Tibial artery (tissue), 4 donors: ENCODE measurements at regions not wholly inside any gene's neighbourhood (a gene's known extent, or its start where the extent isn't known, plus 50 kb on each side); places are given as distances from the start of the nearest gene placed in this dataset.
"Not testable (repeated sequence)": the region's sequence is repeated elsewhere in the genome, so short reads cannot be mapped to it uniquely, and the experiment has no call there.

Experiments used
- DNase-seq, 2 donors: peaks; one replicate each; pipeline ENCODE4 v3.0.0-alpha.2; 2019
- H3K27ac ChIP-seq, 2 donors: fragments of 200-600 bp; sonication (generic) in 1 of 2; 1 replicate in 1 of 2; 2 replicates in 1 of 2; pipeline ENCODE4 v1.5.1; 2018 to 2019; ENCODE audit warnings: mild to moderate bottlenecking in 1 of 2
- H3K27me3 ChIP-seq, 2 donors: fragments of 200-600 bp; sonication (generic) in 1 of 2; one replicate each; pipeline versions ENCODE4 v1.5.1 to v1.6.0; 2016 to 2019
- H3K36me3 ChIP-seq, 3 donors: fragments of 200-600 bp; sonication (generic) in 2 of 3; one replicate each; pipeline ENCODE4 v1.5.1; 2016 to 2019; ENCODE audit warnings: mild to moderate bottlenecking in 2 of 3
- H3K4me1 ChIP-seq, 4 donors: fragments of 200-600 bp; sonication (generic) in 2 of 4; 1 replicate in 3 of 4; 2 replicates in 1 of 4; pipeline ENCODE4 v1.5.1; 2016 to 2019
- H3K4me3 ChIP-seq, 2 donors: fragments of 200-600 bp; sonication (generic) in 1 of 2; 1 replicate in 1 of 2; 2 replicates in 1 of 2; pipeline ENCODE4 v1.5.1; 2018 to 2019; ENCODE audit warnings: mild to moderate bottlenecking in 2 of 2
- H3K9me3 ChIP-seq, 3 donors: fragments of 200-600 bp; sonication (generic) in 1 of 3; one replicate each; pipeline ENCODE4 v1.5.1; 2016 to 2019
- CTCF ChIP-seq, 2 experiments: fragments of 200-600 bp in 1 of 2; fragments of 450-650 bp in 1 of 2; IDR thresholded peaks; one replicate each; pipeline ENCODE4 v1.5.1; 2017 to 2019; ENCODE audit warnings: antibody characterized with exemption in 2 of 2, mild to moderate bottlenecking in 1 of 2, moderate library complexity in 1 of 2
- intact Hi-C: fragments of 100-400 bp; cut with DNase I; formaldehyde crosslinking; loops from one replicate; pipeline ENCODE4 v1.15.0; 2023; ENCODE audit warnings: low total_unique reads

- intact Hi-C loops = loop anchor here (5.0 kb wide), 1 partner anchor 185 kb away; no protein-coding TSS in a partner anchor
- Histone ChIP-seq H3K27ac (no peak overlapping the region), H3K4me3 (no peak overlapping the region), H3K4me1 (no peaks in the 10 kb centered on the region), H3K27me3 (no peaks in the 10 kb centered on the region), H3K36me3 (no peaks in the 10 kb centered on the region), H3K9me3 (peaks cover 0 to 8% (median 0%) of the 10 kb centered on the region in 3 donors)
- DNase-seq = no peak
- no peak for TF ChIP-seq CTCF (IDR thresholded peaks at IDR 0.05)
Measured at GRCh38 chr5:125446986-125447385, 700.5 kb upstream of the ZNF608 start.

- no peak for TF ChIP-seq CTCF (IDR thresholded peaks at IDR 0.05)
- Histone ChIP-seq H3K4me3 (no peak overlapping the region), H3K27me3 (no peaks in the 10 kb centered on the region), H3K4me1 (no peaks in the 10 kb centered on the region), H3K27ac (no peak overlapping the region), H3K9me3 (no peaks in the 10 kb centered on the region), H3K36me3 (no peaks in the 10 kb centered on the region)
- no peak for DNase-seq
- intact Hi-C loops = no loop called here
Measured at GRCh38 chr5:125450771-125451170, 704.3 kb upstream of the ZNF608 start.

- no peaks in the 10 kb centered on the region for H3K36me3 ChIP-seq
- no peak overlapping the region for H3K27ac ChIP-seq
- H3K9me3 ChIP-seq = no peaks in the 10 kb centered on the region
- H3K4me3 ChIP-seq = no peak overlapping the region
- intact Hi-C loops = no loop called here
- H3K27me3 ChIP-seq = no peaks in the 10 kb centered on the region
- no peak for DNase-seq
- TF ChIP-seq CTCF (IDR thresholded peaks at IDR 0.05) = no peak
- H3K4me1 ChIP-seq = no peaks in the 10 kb centered on the region
Measured at GRCh38 chr5:125451622-125452021, 705.2 kb upstream of the ZNF608 start.

- H3K4me1 ChIP-seq = no peaks in the 10 kb centered on the region
- H3K4me3 ChIP-seq = no peak overlapping the region
- H3K27me3 ChIP-seq = no peaks in the 10 kb centered on the region
- no peak for TF ChIP-seq CTCF (IDR thresholded peaks at IDR 0.05)
- H3K27ac ChIP-seq = no peak overlapping the region
- no peaks in the 10 kb centered on the region for H3K36me3 ChIP-seq
- DNase-seq = no peak
- H3K9me3 ChIP-seq = no peaks in the 10 kb centered on the region
- intact Hi-C loops = no loop called here
Measured at GRCh38 chr5:125452991-125453390, 706.6 kb upstream of the ZNF608 start.

GRCh38 chr5:125455041-125455440 lies 708.6 kb upstream of the ZNF608 start:
- TF ChIP-seq CTCF (IDR thresholded peaks at IDR 0.05) = no peak
- intact Hi-C loops = no loop called here

GRCh38 chr5:125456005-125456404 lies 709.6 kb upstream of the ZNF608 start:
- intact Hi-C loops, H3K4me3 ChIP-seq, DNase-seq, H3K9me3 ChIP-seq, H3K27ac ChIP-seq, H3K36me3 ChIP-seq, H3K4me1 ChIP-seq, H3K27me3 ChIP-seq: not testable (repeated sequence)

More at GRCh38 chr5:125455041-125455440, 708.6 kb upstream of the ZNF608 start:
- Histone ChIP-seq H3K9me3 (no peaks in the 10 kb centered on the region), H3K27me3 (no peaks in the 10 kb centered on the region), H3K36me3 (no peaks in the 10 kb centered on the region), H3K4me3 (no peak overlapping the region), H3K4me1 (no peaks in the 10 kb centered on the region), H3K27ac (no peak overlapping the region)
- DNase-seq = no peak
